Brain microvascular endothelial cell (primary cell): ENCODE measurements at regions not wholly inside any gene's neighbourhood (a gene's known extent, or its start where the extent isn't known, plus 50 kb on each side); places are given as distances from the start of the nearest gene placed in this dataset.
"Not testable (repeated sequence)": the region's sequence is repeated elsewhere in the genome, so short reads cannot be mapped to it uniquely, and the experiment has no call there.

ENCODE experiments used
- DNase-seq: peaks from one replicate; pipeline ENCODE4 v3.0.0-alpha.2; 2020
- H3K27ac ChIP-seq: fragments of 250-450 bp; sonication (Bioruptor Pico); 2 replicates; pipeline ENCODE4 v1.5.1; 2020; ENCODE audit warnings: mild to moderate bottlenecking, moderate library complexity
- H3K27me3 ChIP-seq: fragments of 250-450 bp; sonication (Bioruptor Pico); replicated peaks from 2 replicates; pipeline ENCODE4 v1.5.1; 2020; ENCODE audit warnings: mild to moderate bottlenecking
- H3K36me3 ChIP-seq: fragments of 250-450 bp; sonication (Bioruptor Pico); replicated peaks from 2 replicates; pipeline ENCODE4 v1.5.1; 2020; ENCODE audit warnings: mild to moderate bottlenecking
- H3K4me3 ChIP-seq: 2 replicates; pipeline ENCODE4 v1.5.1; 2011; ENCODE audit warnings: low read depth, mild to moderate bottlenecking, control low read depth, low read length, moderate library complexity
- in situ Hi-C: cut with HindIII; loops from 2 replicates; pipeline ENCODE4 v1.10.0; 2017; ENCODE audit warnings: low sequenced_read_pairs, low pct_ligation_motif_present
- TF ChIP-seq, protein P1 (sequence below): IDR thresholded peaks from 2 replicates; pipeline ENCODE4 v1.5.1; 2011; ENCODE audit warnings: low read depth, mild to moderate bottlenecking, moderate library complexity, low read length, control low read depth, inconsistent platforms; ENCODE audit errors: missing control alignments

GRCh38 chr4:63965875-63966274 is 443.4 kb downstream of the TECRL start:
- DNase-seq = no peak
- TF ChIP-seq, protein P1, sequence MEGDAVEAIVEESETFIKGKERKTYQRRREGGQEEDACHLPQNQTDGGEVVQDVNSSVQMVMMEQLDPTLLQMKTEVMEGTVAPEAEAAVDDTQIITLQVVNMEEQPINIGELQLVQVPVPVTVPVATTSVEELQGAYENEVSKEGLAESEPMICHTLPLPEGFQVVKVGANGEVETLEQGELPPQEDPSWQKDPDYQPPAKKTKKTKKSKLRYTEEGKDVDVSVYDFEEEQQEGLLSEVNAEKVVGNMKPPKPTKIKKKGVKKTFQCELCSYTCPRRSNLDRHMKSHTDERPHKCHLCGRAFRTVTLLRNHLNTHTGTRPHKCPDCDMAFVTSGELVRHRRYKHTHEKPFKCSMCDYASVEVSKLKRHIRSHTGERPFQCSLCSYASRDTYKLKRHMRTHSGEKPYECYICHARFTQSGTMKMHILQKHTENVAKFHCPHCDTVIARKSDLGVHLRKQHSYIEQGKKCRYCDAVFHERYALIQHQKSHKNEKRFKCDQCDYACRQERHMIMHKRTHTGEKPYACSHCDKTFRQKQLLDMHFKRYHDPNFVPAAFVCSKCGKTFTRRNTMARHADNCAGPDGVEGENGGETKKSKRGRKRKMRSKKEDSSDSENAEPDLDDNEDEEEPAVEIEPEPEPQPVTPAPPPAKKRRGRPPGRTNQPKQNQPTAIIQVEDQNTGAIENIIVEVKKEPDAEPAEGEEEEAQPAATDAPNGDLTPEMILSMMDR = no peak
- H3K27ac ChIP-seq = no peak overlapping the region
- no peaks in the 10 kb centered on the region for H3K36me3 ChIP-seq
- H3K27me3 ChIP-seq = no peaks in the 10 kb centered on the region
- no peak overlapping the region for H3K4me3 ChIP-seq
- in situ Hi-C loops = no loop called here

DNA sequence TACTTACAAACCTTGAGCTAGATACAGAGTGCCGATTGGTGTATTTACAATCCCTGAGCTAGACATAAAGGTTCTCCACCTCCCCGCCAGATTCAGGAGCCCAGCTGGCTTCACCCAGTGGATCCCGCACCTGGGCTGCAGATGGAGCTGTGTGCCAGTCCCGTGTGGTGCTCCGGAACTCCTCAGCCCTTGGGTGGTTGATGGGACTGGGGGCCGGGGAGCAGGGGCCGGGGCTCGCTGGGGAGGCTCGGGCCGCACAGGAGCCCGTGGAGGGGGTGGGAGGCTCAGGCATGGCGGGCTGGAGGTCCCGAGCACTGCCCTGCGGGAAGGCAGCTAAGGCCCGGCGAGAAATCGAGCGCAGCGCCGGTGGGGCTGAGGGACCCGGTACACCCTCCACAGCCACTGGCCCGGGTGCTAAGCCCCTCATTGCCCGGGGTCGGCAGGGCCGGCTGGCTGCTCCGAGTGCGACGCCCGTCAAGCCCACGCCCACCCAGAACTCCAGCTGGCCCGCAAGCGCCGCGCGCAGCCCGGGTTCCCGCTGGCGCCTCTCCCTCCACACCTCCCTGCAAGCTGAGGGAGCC is 466.5 kb downstream of the TECRL start:
- in situ Hi-C loops, H3K36me3 ChIP-seq: not testable (repeated sequence)

DNA sequence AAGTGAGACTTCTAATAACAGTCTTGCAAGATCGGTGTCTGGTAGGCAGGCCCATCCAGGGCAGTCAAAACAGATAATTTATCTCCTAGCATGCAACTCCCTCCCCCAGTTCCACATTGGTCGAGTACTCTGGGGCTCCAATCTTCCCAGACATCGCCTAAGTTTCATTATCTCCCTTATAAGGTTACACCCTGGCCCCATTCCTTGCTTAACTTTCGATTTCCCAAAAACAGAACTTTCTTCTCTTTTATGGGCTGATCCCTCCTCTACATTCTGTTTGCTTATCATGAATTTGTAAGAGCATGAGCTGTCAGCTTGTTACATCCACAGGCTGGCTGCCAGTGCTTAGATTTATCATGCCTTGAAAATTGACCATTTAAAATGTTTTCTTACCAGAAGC is 471.3 kb downstream of the TECRL start:
- in situ Hi-C loops = no loop called here
- no peak overlapping the region for H3K27ac ChIP-seq

More for the DNA sequence above, 466.5 kb downstream of the TECRL start:
- not testable (repeated sequence) for H3K27me3 ChIP-seq, H3K27ac ChIP-seq, DNase-seq, H3K4me3 ChIP-seq

DNA sequence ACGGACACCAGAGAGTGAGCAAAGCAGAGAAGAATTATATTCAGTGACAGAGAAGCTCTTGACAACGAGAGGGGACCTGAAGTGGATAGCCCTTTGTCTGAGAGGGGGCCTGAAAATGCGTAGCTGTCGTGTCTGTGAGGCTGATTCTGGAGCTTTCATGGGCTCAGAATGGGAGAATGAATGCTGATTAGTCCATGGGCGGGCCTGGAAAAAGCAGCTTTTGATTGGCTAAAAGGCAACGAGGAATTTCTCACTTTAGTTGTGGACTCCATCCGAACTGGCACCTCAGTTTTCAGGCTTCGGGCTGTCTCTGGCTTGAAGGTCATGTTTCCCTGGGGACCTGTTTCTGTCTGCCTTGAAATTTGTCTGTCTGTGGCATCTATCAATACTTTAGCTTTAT is 487.1 kb downstream of the TECRL start:
- H3K27me3 ChIP-seq = no peaks in the 10 kb centered on the region
- no peaks in the 10 kb centered on the region for H3K36me3 ChIP-seq
- no peak overlapping the region for H3K27ac ChIP-seq
- in situ Hi-C loops = no loop called here
- H3K4me3 ChIP-seq = no peak overlapping the region
- no peak for DNase-seq
- TF ChIP-seq, protein P1 = no peak

More for the DNA sequence above, 471.3 kb downstream of the TECRL start:
- TF ChIP-seq, protein P1 = no peak
- Histone ChIP-seq H3K27me3 (no peaks in the 10 kb centered on the region), H3K36me3 (no peaks in the 10 kb centered on the region), H3K4me3 (no peak overlapping the region)
- DNase-seq = no peak

GRCh38 chr4:63921561-63921960 is 487.7 kb downstream of the TECRL start:
- H3K36me3 ChIP-seq = no peaks in the 10 kb centered on the region
- TF ChIP-seq, protein P1 = no peak
- H3K4me3 ChIP-seq = no peak overlapping the region
- no peak overlapping the region for H3K27ac ChIP-seq
- in situ Hi-C loops = no loop called here
- no peak for DNase-seq
- no peaks in the 10 kb centered on the region for H3K27me3 ChIP-seq

DNA sequence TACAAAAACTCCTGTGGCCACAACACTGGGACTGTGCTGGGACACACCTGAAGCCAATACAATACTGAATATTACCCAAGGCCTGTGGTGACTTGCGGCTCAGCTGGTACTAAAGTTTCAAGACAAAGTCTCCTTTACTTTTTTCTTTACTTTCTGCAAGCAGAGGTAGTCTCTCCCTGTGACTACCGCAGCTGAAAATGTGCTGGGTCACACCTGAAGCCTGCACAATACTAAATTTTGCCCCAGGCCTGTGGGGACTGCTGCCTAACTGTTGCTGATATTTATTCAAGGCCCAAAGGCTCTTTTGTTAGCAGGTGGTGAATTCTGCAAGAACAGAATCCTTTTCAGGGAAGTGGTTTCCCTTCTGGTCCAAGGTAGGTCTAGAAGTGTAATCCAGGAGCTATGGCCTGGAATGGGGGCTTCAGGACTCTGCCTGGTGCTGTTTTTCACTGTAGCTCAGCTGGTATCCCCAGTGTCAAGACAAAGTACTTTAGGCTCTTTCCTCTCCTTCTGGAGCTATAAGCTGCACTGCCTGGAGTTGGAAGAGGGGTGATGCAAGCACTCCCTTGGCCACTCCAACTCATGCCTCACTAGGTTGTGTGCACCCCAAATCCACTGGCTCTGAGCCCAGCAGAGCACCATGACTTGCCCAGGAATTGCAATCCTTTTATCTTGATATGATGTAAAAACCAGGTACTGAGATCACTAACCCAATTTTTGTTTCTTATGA is 489.4 kb downstream of the TECRL start:
- in situ Hi-C loops = no loop called here
- TF ChIP-seq, protein P1 = no peak
- Histone ChIP-seq H3K36me3 (no peaks in the 10 kb centered on the region), H3K4me3 (no peak overlapping the region), H3K27me3 (no peaks in the 10 kb centered on the region), H3K27ac (no peak overlapping the region)
- DNase-seq = no peak
